D341Med (cell line): ENCODE measurements at regions not wholly inside any gene's neighbourhood (a gene's known extent, or its start where the extent isn't known, plus 50 kb on each side); places are given as distances from the start of the nearest gene placed in this dataset.
"Not testable (repeated sequence)": the region's sequence is repeated elsewhere in the genome, so short reads cannot be mapped to it uniquely, and the experiment has no call there.

Experiments
- DNase-seq: peaks from one replicate; pipeline ENCODE4 v3.0.0; 2012; ENCODE audit warnings: low spot score

DNA sequence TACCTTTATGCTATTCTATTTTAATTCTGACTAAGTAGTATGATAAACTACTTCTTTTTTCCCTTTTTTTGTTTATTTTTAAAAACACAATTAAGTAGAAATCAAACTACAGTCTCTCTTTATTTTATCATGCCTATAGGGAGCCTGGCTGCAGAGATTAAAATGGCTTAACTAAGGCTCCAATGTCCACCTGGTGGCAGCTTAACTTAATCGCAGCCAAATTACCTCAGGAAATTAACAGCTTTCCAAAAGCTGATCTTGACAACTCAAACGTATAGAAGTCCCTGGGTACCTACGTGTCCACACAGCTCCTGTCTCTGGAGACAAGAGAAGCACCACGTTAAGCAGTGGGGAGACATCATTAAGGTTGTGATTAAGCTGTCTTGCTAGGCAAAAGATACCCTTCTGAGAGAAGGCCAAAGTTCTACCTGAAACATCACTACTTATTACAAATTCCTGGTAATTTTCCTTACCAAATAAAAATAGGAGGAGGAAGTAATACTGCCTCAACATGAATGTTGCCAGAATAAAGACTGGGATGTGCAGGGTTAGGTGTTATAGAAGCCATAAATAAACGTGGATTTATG, 63.2 kb upstream of the SNX19 start:
- DNase-seq = peak; percentile 67

GRCh38 chr11:130980071-130980862, 64.0 kb upstream of the SNX19 start:
- peak; percentile 50 for DNase-seq

GRCh38 chr11:130984241-130984640, 68.0 kb upstream of the SNX19 start:
- not testable (repeated sequence) for DNase-seq

DNA sequence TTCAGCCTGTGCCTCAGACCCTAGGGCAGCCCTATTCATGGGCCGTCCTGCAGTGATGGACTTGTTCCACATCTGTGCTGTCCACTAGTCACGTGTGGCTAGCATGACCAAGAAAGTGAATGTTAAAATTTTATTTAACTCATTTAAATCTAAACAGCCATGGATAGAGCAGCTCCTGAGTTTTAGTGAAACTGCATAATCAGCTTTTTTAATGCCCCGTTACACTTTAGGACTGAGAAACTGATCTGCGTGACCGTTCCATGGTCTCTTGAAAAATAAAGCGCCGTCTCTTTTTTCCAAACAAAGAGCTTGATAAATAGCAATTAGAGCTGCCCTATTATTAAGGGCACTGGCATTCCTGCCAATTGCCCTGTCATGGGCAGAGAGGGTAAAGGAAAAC, 76.5 kb upstream of the SNX19 start:
- DNase-seq = no peak

DNA sequence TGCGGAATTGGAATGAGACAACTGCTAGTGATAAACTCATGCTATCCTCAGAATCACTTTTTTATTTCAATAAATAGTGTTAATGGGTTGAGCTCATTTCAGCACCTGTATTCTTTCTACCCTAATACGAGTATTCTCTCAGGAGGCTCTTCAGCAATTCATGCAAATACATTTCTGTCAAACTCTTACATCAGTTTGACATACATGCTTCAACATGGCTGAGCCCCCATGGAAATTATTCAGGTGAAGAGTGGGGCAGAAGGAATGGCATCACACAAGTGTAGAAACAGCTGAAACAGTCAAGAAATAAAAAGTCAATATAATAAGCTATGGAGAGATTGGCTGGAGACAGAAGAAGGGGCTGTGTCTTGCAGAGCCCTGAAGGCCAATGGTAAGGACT, 77.8 kb upstream of the SNX19 start:
- DNase-seq = no peak

DNA sequence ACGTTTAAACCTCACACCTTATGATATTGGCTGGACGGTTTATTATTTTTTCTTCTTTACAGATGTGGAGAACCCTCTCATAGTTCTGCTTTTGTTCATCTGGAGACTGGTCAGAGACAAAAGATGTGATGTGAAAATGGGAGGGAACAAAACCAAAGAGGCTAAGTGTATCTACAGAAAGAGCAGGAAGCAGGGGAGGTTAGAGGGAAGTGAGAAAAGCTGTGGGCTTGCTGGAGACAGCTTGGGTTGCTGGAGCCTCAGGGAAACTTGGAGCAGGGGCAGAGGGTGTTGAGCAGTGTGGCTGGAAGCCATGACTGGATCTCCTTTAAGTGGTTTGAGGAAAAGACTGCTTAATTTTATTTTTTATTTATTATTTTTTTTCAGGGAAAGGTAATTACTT, 79.0 kb upstream of the SNX19 start:
- DNase-seq = no peak

DNA sequence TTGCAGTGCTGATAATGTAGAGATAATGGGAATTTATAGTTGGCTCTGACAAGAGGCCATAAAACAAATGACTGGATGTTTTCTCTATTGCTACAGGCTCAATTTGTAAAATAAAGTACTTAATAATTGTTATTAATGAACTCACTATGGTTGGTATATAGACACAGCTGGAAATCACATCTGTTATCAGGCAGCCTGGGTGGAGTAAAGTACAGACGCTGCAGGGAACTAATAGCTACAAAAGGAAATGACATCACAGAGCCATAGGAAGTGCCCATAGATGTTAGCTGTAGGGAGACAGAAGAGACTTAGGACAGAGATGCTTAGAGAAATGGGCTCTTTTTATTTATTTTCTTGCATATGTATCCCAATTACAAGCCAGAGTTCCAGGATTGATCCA, 81.0 kb upstream of the SNX19 start:
- DNase-seq = no peak

- DNase-seq = no peak
Observed at GRCh38 chr11:130999086-130999485, 82.8 kb upstream of the SNX19 start.

- no peak for DNase-seq
Observed at GRCh38 chr11:130999992-131000770, 83.9 kb upstream of the SNX19 start.

GRCh38 chr11:131002145-131002544, 85.9 kb upstream of the SNX19 start:
- DNase-seq = no peak

GRCh38 chr11:131005829-131006228, 89.5 kb upstream of the SNX19 start:
- no peak for DNase-seq

- DNase-seq = peak; percentile 61
Observed at GRCh38 chr11:131025020-131025419, 108.7 kb upstream of the SNX19 start.

GRCh38 chr11:131025421-131026125, 109.3 kb upstream of the SNX19 start:
- DNase-seq = no peak

GRCh38 chr11:131027491-131027890, 111.2 kb upstream of the SNX19 start:
- DNase-seq = no peak

GRCh38 chr11:131033151-131033651, 116.9 kb upstream of the SNX19 start:
- no peak for DNase-seq

- DNase-seq = no peak
Observed at GRCh38 chr11:131036514-131036913, 120.2 kb upstream of the SNX19 start.

GRCh38 chr11:131037873-131038272, 121.6 kb upstream of the SNX19 start:
- DNase-seq = peak; percentile 47

- peak; percentile 47 for DNase-seq
Observed at GRCh38 chr11:131038597-131038996, 122.3 kb upstream of the SNX19 start.

GRCh38 chr11:131041331-131042040, 125.2 kb upstream of the SNX19 start:
- no peak for DNase-seq

GRCh38 chr11:131042041-131042390, 125.7 kb upstream of the SNX19 start:
- no peak for DNase-seq

GRCh38 chr11:131043251-131043650, 127.0 kb upstream of the SNX19 start:
- no peak for DNase-seq

DNA sequence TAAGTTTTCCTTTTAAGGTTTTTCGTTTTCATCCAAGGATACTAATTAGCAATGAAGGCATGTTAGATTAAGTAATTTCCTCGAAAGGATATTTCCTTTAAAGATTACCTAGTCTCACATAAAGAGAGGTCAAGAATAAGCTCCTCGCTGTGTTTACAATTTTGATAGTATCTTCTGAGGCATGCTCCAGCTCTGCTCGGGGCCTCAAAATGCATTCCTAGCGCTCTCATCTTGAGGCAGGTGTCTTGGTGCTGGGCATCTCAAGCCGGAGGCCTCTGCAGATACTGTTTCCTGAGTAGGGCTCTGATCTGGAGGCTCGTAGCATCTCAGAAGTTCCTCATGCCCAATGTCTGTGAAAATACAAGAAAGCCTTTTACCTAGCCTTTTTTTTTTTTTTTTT, 128.6 kb upstream of the SNX19 start:
- no peak for DNase-seq
